ENCODE measurements at regions not wholly inside any gene's neighbourhood (a gene's known extent, or its start where the extent isn't known, plus 50 kb on each side); places are given as distances from the start of the nearest gene placed in this dataset.

DNA sequence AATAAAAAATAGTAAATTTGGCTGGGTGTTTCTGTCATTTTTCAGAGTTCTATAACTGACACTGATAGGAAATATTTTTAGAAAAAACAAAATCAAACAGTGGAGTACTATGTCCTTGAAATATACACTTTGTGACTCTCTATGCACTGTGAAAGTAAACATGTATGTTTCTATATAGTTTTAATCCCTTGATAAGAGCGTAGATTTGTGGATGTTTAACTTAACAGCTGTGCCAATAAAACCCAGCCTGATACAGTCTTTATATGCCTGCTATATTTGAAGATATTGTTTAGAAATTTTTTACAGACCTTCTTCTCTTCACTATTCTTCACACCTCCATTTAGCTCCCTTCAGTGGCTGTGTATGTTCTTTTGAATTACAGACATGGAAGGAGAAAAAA lies 473.3 kb upstream of the FZD8 start:
- TF ChIP-seq, protein P1, sequence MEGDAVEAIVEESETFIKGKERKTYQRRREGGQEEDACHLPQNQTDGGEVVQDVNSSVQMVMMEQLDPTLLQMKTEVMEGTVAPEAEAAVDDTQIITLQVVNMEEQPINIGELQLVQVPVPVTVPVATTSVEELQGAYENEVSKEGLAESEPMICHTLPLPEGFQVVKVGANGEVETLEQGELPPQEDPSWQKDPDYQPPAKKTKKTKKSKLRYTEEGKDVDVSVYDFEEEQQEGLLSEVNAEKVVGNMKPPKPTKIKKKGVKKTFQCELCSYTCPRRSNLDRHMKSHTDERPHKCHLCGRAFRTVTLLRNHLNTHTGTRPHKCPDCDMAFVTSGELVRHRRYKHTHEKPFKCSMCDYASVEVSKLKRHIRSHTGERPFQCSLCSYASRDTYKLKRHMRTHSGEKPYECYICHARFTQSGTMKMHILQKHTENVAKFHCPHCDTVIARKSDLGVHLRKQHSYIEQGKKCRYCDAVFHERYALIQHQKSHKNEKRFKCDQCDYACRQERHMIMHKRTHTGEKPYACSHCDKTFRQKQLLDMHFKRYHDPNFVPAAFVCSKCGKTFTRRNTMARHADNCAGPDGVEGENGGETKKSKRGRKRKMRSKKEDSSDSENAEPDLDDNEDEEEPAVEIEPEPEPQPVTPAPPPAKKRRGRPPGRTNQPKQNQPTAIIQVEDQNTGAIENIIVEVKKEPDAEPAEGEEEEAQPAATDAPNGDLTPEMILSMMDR (IDR thresholded peaks at IDR 0.05), result no peak
- TF ChIP-seq POLR2A (IDR thresholded peaks at IDR 0.05), result no peak
